GM19395 (cell line): ENCODE measurements at regions not wholly inside any gene's neighbourhood (a gene's known extent, or its start where the extent isn't known, plus 50 kb on each side); places are given as distances from the start of the nearest gene placed in this dataset.

Experiments used
- ATAC-seq: cut with Tn5 transposase; IDR thresholded peaks from one replicate; pipeline ENCODE4 v1.9.1; 2021; ENCODE audit warnings: mild to moderate bottlenecking, moderate library complexity; ENCODE audit not compliant: unreplicated experiment

- no peak for ATAC-seq
Measured at GRCh38 chr14:101116486-101117130, 213.1 kb upstream of the RTL1 start.

- no peak for ATAC-seq
Measured at GRCh38 chr14:101117543-101117942, 214.0 kb upstream of the RTL1 start.

GRCh38 chr14:101118233-101118632, 214.7 kb upstream of the RTL1 start:
- ATAC-seq: no peak

- ATAC-seq: no peak
Measured at GRCh38 chr14:101118746-101119591, 215.4 kb upstream of the RTL1 start.

GRCh38 chr14:101119830-101120571, 216.5 kb upstream of the RTL1 start:
- no peak for ATAC-seq

- ATAC-seq: no peak
Measured at GRCh38 chr14:101120641-101121507, 217.4 kb upstream of the RTL1 start.

GRCh38 chr14:101121508-101122139, 218.1 kb upstream of the RTL1 start:
- ATAC-seq: no peak

- no peak for ATAC-seq
Measured at GRCh38 chr14:101122237-101123141, 219.0 kb upstream of the RTL1 start.

- ATAC-seq: no peak
Measured at GRCh38 chr14:101123618-101124510, 220.3 kb upstream of the RTL1 start.

- ATAC-seq: no peak
Measured at GRCh38 chr14:101124815-101125214, 221.3 kb upstream of the RTL1 start.

GRCh38 chr14:101125313-101125712, 221.8 kb upstream of the RTL1 start:
- ATAC-seq: no peak

- no peak for ATAC-seq
Measured at GRCh38 chr14:101125719-101126651, 222.5 kb upstream of the RTL1 start.

GRCh38 chr14:101126731-101127130, 223.2 kb upstream of the RTL1 start:
- no peak for ATAC-seq

GRCh38 chr14:101127224-101127623, 223.7 kb upstream of the RTL1 start:
- ATAC-seq: no peak

GRCh38 chr14:101128478-101129321, 225.2 kb upstream of the RTL1 start:
- ATAC-seq: no peak

GRCh38 chr14:101129521-101130167, 226.1 kb upstream of the RTL1 start:
- no peak for ATAC-seq
